Right cardiac atrium (tissue), 5 donors: ENCODE measurements at regions not wholly inside any gene's neighbourhood (a gene's known extent, or its start where the extent isn't known, plus 50 kb on each side); places are given as distances from the start of the nearest gene placed in this dataset.
"Not testable (repeated sequence)": the region's sequence is repeated elsewhere in the genome, so short reads cannot be mapped to it uniquely, and the experiment has no call there.

Source experiments
- ATAC-seq, 2 donors: fragments of 200-7000 bp; cut with Tn5 transposase; one replicate each; pipeline versions ENCODE4 v1.8.0 to v1.9.1; 2020; ENCODE audit warnings: moderate library complexity in 2 of 2, mild to moderate bottlenecking in 1 of 2
- DNase-seq, 3 donors: peaks; one replicate each; pipeline ENCODE4 v3.0.0-alpha.2; 2020
- H3K27ac ChIP-seq: one replicate; pipeline ENCODE4 v1.5.1; 2013; ENCODE audit warnings: mild to moderate bottlenecking, low read length, control low read depth, moderate library complexity
- H3K27me3 ChIP-seq: one replicate; pipeline ENCODE4 v1.6.1; 2013; ENCODE audit not compliant: control insufficient read depth, insufficient read depth
- H3K4me1 ChIP-seq: one replicate; pipeline ENCODE4 v1.6.1; 2013; ENCODE audit warnings: low read length; ENCODE audit not compliant: control insufficient read depth, insufficient read depth
- H3K4me3 ChIP-seq: one replicate; pipeline ENCODE4 v1.5.1; 2013; ENCODE audit warnings: low read length, control low read depth
- H3K9me3 ChIP-seq: one replicate; pipeline ENCODE4 v1.6.1; 2013; ENCODE audit warnings: low read length; ENCODE audit not compliant: control insufficient read depth
- WGBS: extraction: QIAGEN DNeasy Blood & Tissue Kit; methylation state at CpG from one replicate; pipeline ENCODE4 v1.1.7; 2013; 5-methylcytosine and 5-hydroxymethylcytosine counted together
- intact Hi-C, 4 donors: fragments of 100-400 bp; cut with DNase I; formaldehyde crosslinking; loops; one replicate each; pipeline versions ENCODE4 v1.11.0 to v1.14.0; 2022 to 2023
- donor health status: healthy with polysubstance abuse.
- donor health status: DM: no; HTN: yes; CAD: no.
- donor health status: DM: no; HTN: no; CAD: no.
- donor health status: DM: no; HTN: yes; CAD: no; lungs with severe emphysema.
- donor health status: DM: yes; HTN: yes; CAD: no.

DNA sequence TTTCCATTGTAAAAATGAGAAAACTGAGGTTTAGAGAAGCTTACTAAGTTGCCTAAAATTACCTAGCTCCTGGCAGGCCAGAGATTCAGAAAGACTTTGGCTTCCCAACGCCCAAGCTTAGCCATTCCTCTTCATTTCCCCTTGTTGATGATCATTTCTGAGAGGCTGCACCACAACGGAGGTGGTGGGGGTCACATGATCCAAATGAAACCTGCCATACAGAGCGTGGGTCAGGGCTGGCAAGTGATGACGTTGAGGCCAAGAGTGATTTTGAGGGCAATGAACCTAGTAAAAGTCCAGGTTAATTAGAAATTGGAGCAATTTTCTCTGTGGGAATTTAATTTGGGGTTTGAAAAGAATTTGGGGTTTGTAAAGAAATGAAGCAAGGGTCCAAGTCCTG is 109.9 kb downstream of the TMEM182 start:
- intact Hi-C loops = no loop called here
- DNase-seq (no peak), ATAC-seq (no peak)
- no peaks in the 10 kb centered on the region for H3K9me3 ChIP-seq
- 72% methylated on average over 4 of the region's 4 CpGs for WGBS
- H3K27ac ChIP-seq = no peak overlapping the region
- no peaks in the 10 kb centered on the region for H3K27me3 ChIP-seq
- no peaks in the 10 kb centered on the region for H3K4me1 ChIP-seq
- no peak overlapping the region for H3K4me3 ChIP-seq

DNA sequence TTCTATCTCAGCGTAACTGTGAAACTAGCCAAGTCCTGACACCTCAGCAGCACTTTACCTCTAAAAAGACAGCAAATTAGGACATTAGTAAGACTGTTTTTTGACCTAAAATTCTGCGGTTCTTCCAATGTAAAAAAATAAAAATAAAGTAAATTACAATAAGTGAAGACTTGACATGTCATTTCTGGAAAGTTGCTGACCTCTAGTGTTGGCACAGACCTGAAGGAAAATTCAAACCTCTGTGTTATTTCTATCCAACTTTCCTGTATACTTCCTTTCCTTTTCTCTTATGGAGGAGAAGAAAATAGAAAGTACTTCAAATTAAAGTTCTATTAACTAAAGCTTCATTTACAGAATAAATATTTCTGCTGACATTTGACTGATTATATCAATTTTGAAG is 110.6 kb downstream of the TMEM182 start:
- H3K4me1 ChIP-seq = no peaks in the 10 kb centered on the region
- H3K4me3 ChIP-seq = no peak overlapping the region
- no peak overlapping the region for H3K27ac ChIP-seq
- H3K9me3 ChIP-seq = no peaks in the 10 kb centered on the region
- WGBS = 73% methylated on average over 2 of the region's 2 CpGs
- DNase-seq (no peak), ATAC-seq (no peak)
- no peaks in the 10 kb centered on the region for H3K27me3 ChIP-seq
- intact Hi-C loops = no loop called here

DNA sequence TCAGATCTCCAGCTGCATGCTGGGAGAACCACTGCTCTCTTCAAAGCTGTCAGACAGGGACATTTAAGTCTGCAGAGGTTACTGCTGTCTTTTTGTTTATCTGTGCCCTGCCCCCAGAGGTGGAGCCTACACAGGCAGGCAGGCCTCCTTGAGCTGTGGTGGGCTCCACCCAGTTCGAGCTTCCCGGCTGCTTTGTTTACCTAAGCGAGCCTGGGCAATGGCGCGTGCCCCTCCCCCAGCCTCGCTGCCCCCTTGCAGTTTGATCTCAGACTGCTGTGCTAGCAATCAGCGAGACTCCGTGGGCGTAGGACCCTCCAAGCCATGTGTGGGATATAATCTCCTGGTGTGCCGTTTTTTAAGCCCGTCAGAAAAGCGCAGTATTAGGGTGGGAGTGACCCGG is 117.7 kb downstream of the TMEM182 start:
- H3K27me3 ChIP-seq, H3K27ac ChIP-seq, intact Hi-C loops, H3K9me3 ChIP-seq, H3K4me3 ChIP-seq, ATAC-seq, DNase-seq, H3K4me1 ChIP-seq: not testable (repeated sequence)
- 92% methylated on average over 13 of the region's 13 CpGs for WGBS

DNA sequence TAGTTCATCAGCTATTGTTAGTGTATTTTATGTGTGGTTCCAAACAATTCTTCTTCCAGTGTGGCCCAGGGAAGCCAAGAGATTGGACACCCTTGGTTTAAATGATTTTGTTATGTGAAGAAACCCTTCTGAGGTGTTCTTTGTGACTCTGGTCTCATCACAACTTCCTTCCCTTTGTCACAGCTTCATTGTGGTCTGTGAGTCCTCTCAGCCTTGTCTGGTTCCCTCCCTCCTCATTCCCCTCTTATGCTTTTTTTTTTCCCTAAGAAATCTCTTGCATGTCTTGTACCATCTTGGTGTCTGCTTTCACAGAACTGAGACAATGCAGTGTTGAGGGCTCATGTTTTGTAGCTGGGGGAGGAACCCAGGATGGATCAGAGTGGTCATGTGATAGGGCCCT is 118.9 kb downstream of the TMEM182 start:
- H3K9me3 ChIP-seq = no peaks in the 10 kb centered on the region
- H3K4me1 ChIP-seq = no peaks in the 10 kb centered on the region
- H3K27ac ChIP-seq = no peak overlapping the region
- H3K27me3 ChIP-seq = no peaks in the 10 kb centered on the region
- H3K4me3 ChIP-seq = no peak overlapping the region
- ATAC-seq (no peak), DNase-seq (no peak)
- intact Hi-C loops = no loop called here

DNA sequence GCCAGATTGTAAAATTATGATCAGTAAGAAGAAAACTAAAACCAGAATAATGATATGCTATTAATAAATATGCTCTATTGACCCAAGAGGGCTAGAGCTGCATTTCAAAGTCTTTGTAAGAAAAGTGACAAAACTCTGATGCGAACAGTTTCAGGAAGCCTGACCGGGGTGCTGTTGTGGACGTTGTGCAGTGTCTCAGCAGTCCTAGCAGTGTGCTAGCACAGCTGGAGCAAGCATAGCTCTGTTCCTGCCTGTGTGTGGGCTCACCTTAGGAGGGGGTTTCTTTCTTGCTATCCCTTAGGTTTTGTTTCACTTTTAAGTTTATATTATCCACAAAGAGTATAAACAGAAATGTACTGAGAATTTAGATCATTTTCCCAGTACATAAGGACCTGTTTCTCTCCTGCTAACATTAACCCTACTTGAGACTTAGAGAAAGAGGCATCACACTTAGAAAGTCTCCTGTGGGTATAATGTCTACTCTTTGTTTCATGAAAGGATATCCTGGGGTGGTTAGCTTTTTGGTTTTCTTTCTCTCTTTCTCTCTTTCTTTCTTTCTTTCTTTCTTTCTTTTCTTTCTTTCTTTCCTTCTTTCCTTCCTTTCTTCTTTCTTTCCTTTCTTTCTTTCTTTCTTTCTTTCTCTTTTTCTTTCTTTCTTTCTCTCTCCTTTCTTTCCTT is 124.5 kb downstream of the TMEM182 start:
- 58% methylated on average over 3 of the region's 3 CpGs for WGBS
- intact Hi-C loops = no loop called here

DNA sequence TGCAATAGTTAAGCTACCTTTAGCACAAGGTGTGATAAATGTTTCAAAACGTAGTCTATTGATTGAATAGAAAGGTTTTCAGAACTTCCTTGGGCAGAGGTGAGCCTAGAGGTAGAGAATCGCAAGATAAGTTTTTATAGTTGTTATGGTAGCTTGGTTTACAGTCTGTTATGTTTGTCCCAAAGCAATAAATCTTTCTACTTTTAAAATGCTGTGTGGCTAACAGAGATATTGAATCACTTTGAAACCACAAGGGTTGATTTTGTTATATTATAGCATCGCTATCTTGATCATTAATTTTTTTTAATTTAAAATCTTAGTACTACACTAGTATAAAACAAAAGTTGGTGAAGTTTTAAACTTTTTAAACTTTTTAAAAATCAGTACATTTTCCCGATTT is 126.7 kb downstream of the TMEM182 start:
- Histone ChIP-seq H3K27ac (no peak overlapping the region), H3K4me3 (no peak overlapping the region), H3K27me3 (no peaks in the 10 kb centered on the region), H3K4me1 (no peaks in the 10 kb centered on the region), H3K9me3 (no peaks in the 10 kb centered on the region)
- no peak for DNase-seq
- ATAC-seq = no peak
- intact Hi-C loops = no loop called here
- 72% methylated on average over 4 of the region's 4 CpGs for WGBS

More for the DNA sequence above, 124.5 kb downstream of the TMEM182 start:
- Histone ChIP-seq H3K27me3 (no peaks in the 10 kb centered on the region), H3K9me3 (no peaks in the 10 kb centered on the region), H3K4me1 (no peaks in the 10 kb centered on the region), H3K4me3 (no peak overlapping the region), H3K27ac (no peak overlapping the region)
- no peak for ATAC-seq
- DNase-seq = no peak

DNA sequence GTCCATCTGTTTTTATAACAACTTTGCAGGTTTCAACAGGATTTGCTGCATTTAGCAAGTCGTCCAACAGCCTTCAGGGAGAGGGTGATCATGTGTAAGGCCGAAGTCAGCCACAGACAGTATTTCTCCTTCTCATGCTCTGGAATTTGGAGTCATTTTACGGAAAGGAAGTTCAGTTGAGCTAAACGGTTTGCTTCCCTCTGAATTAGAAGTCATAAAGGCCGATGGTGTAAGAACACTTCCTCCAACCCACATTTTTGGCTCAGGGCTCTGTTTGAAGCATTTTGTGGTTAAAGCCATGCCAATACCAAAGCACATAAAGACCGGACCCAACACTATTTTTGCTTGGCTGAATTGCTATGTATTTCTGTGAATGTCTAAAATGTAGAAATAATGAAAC is 129.5 kb downstream of the TMEM182 start:
- 49% methylated on average over 6 of the region's 6 CpGs for WGBS
- ATAC-seq (no peak), DNase-seq (no peak)
- Histone ChIP-seq H3K4me3 (no peak overlapping the region), H3K4me1 (no peaks in the 10 kb centered on the region), H3K27me3 (no peaks in the 10 kb centered on the region), H3K27ac (no peak overlapping the region), H3K9me3 (no peaks in the 10 kb centered on the region)
- intact Hi-C loops = no loop called here

DNA sequence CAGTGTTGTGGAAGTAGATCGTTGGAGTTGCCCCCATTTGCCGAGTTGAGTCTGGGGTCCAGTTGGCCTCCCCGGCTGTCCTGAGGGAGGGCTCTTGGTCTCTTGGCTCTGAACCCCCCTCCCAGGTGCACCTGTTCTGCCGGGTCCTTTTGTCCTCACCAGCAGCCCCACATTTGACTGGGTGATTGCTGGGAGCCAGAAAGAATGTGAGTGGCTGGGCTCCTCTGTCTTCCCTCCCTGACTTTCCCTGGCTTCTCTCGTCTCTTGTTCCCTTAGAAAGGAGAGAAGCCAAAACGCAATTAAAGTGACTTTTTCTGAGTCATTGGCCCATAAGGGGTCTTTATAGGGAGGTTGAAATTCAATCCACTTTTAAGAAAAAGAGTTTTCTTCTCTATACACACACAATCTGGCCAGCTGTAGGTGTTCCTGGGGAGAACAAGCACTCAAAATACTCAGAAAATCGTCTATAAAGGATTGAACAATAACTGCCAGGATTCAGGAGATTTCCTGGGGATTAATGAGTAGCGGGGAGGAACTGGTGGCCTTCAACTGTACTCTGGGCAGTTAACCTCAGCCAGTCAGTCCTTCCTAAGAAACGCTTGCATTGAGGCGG is 131.0 kb downstream of the TMEM182 start:
- intact Hi-C loops = no loop called here
- no peak for DNase-seq
- Histone ChIP-seq H3K27me3 (no peaks in the 10 kb centered on the region), H3K4me3 (no peak overlapping the region), H3K4me1 (no peaks in the 10 kb centered on the region), H3K27ac (no peak overlapping the region), H3K9me3 (no peaks in the 10 kb centered on the region)
- WGBS = 73% methylated on average over 10 of the region's 10 CpGs
- no peak for ATAC-seq

DNA sequence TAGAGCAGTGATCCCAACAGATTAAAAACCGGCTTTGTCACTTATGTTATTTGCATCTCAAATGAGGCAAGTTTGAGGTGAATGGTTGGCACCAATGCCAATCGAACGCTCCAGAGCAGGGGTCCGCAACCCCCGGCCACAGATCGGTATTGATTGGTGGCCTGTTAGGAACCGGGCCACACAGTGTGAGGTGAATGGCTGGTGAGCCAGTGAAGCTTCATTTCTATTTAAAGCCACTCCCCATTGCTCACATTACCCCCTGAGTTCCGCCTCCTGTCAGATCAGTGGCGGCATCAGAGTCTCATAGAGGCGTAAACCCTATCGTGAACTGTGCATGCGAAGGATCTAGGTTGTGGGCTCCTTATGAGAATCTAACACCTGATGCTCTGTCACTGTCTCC is 132.0 kb downstream of the TMEM182 start:
- ATAC-seq (no peak), DNase-seq (no peak)
- Histone ChIP-seq H3K9me3 (no peaks in the 10 kb centered on the region), H3K27me3 (no peaks in the 10 kb centered on the region), H3K27ac (no peak overlapping the region), H3K4me1 (no peaks in the 10 kb centered on the region), H3K4me3 (no peak overlapping the region)
- intact Hi-C loops = no loop called here
- 92% methylated on average over 12 of the region's 12 CpGs for WGBS

DNA sequence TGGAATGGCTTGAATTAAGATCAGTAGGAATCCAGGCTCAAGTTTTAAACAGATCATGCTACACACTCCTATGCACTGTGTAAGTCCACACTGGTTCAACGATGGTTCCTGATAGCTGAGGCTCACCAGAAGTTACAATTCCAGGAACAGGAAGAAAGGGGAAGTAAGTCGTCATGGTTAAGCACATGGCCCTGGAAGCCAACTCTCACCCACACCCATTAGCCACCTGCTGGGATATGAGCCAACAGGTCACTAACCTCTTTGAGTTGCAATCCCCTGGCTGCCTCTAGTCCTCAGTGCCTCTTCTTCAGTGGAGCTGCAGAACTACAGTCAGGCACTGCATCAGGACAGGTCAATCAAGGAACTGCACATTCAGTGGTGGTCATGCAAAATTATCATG is 133.5 kb downstream of the TMEM182 start:
- 39% methylated on average over 2 of the region's 2 CpGs for WGBS
- H3K27me3 ChIP-seq = no peaks in the 10 kb centered on the region
- DNase-seq = no peak
- intact Hi-C loops = no loop called here
- no peak overlapping the region for H3K27ac ChIP-seq
- ATAC-seq = no peak
- no peak overlapping the region for H3K4me3 ChIP-seq
- H3K4me1 ChIP-seq = no peaks in the 10 kb centered on the region
- no peaks in the 10 kb centered on the region for H3K9me3 ChIP-seq

DNA sequence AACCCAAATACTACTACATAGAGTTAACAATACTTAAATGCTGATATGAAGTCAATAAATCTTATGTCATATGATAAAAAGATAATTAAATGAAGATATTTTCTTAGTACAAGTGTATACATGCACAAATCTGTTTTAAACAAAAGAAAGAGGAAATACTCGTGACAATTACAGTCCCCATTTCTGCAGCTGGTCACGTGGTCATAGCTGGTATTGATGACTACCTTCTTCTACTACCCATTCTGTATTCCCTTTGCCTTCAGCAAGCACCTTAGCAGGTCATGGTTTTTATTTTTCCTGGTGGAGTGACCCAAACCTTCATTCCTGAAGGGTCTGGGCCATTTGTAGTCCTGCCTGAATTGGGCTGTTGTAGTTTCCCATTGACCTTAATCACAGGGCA is 147.4 kb downstream of the TMEM182 start:
- H3K4me1 ChIP-seq, intact Hi-C loops, DNase-seq, H3K27ac ChIP-seq, H3K4me3 ChIP-seq, H3K9me3 ChIP-seq, ATAC-seq, H3K27me3 ChIP-seq: not testable (repeated sequence)
- 60% methylated on average over 2 of the region's 2 CpGs for WGBS

DNA sequence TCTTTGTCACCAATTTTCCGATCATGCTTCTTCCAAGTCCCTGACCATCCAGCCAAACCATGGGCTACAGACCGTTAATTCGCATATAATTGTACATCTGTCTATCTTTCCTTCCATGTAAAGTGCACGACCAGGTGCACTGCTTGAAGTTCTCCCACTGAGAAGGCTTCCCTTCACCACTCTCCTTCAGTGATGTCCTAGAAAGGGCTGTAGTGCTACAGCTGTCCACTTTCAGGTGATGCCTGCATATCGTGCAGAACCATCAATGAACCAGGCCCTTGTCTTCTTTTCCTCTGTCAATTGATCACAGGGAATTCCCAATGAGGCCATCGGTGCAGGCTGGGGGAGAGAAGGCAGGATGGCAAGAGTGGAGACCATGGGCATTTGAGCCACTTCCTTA is 148.9 kb downstream of the TMEM182 start:
- intact Hi-C loops = no loop called here
- no peak for DNase-seq
- 79% methylated on average over 6 of the region's 6 CpGs for WGBS

More for the DNA sequence above, 148.9 kb downstream of the TMEM182 start:
- no peaks in the 10 kb centered on the region for H3K4me1 ChIP-seq
- no peak for ATAC-seq
- H3K4me3 ChIP-seq = no peak overlapping the region
- H3K27me3 ChIP-seq = no peaks in the 10 kb centered on the region
- no peak overlapping the region for H3K27ac ChIP-seq
- no peaks in the 10 kb centered on the region for H3K9me3 ChIP-seq
